H1 (cell line): ENCODE measurements at regions not wholly inside any gene's neighbourhood (a gene's known extent, or its start where the extent isn't known, plus 50 kb on each side); places are given as distances from the start of the nearest gene placed in this dataset.

Experiments
- CTCF ChIA-PET: fragments of 300-600 bp; sonication (Branson Sonifier 250); formaldehyde crosslinking; loops from one replicate; lab custom pipeline; 2021; ENCODE audit not compliant: partially characterized antibody; lab: Charles Lee
- POLR2A ChIA-PET: fragments of 300-600 bp; sonication (Branson Sonifier 250); formaldehyde crosslinking; loops from one replicate; lab custom pipeline; 2021; ENCODE audit warnings: inconsistent platforms; ENCODE audit not compliant: partially characterized antibody; lab: Charles Lee
- DNase-seq, 2 experiments: peaks; one replicate each; pipeline versions ENCODE4 v3.0.0 to v3.0.0-alpha.2; 2010 to 2022; ENCODE audit warnings: low spot score in 2 of 2, low read depth in 1 of 2, mixed read lengths in 1 of 2
- FAIRE-seq: peaks from 2 replicates; lab custom pipeline; 2011; peaks lifted over from hg19 to GRCh38; lab: Jason Lieb, UNC
- H2AFZ ChIP-seq: 2 replicates; pipeline ENCODE4 v1.8.1; 2012; ENCODE audit warnings: low read length, inconsistent platforms
- H2AK5ac ChIP-seq: 2 replicates; pipeline ENCODE4 v1.6.1; 2013; ENCODE audit warnings: low read depth, low read length
- H2BK120ac ChIP-seq: replicated peaks from 2 replicates; pipeline ENCODE3; 2013; ENCODE audit warnings: low read depth, low read length, inconsistent platforms
- H2BK12ac ChIP-seq: 2 replicates; pipeline ENCODE4 v1.6.1; 2013; ENCODE audit warnings: low read depth, low read length
- H2BK15ac ChIP-seq: 2 replicates; pipeline ENCODE4 v1.6.1; 2013; ENCODE audit warnings: low read length
- H2BK20ac ChIP-seq: 2 replicates; pipeline ENCODE4 v1.6.1; 2013; ENCODE audit warnings: low read length
- H2BK5ac ChIP-seq: 2 replicates; pipeline ENCODE4 v1.6.1; 2013; ENCODE audit warnings: low read depth, low read length
- H3K14ac ChIP-seq: 2 replicates; pipeline ENCODE4 v1.6.1; 2013; ENCODE audit warnings: inconsistent platforms; ENCODE audit not compliant: insufficient read length
- H3K18ac ChIP-seq: 2 replicates; pipeline ENCODE4 v1.6.1; 2013; ENCODE audit warnings: low read length; ENCODE audit errors: extremely low read depth
- H3K23ac ChIP-seq: 2 replicates; pipeline ENCODE4 v1.6.1; 2013; ENCODE audit warnings: inconsistent platforms; ENCODE audit not compliant: insufficient read length
- H3K23me2 ChIP-seq: 2 replicates; pipeline ENCODE4 v1.6.1; 2013; ENCODE audit warnings: low read depth, low read length
- H3K27ac ChIP-seq: 2 replicates; pipeline ENCODE4 v1.6.1; 2011; ENCODE audit warnings: low read depth, low read length, inconsistent platforms
- H3K27me3 ChIP-seq, 4 experiments: replicated peaks in 1 of 4; 1 replicate in 1 of 4; 2 replicates in 3 of 4; pipeline versions ENCODE4 v1.6.1 to v1.8.1; 2011 to 2013; ENCODE audit warnings: low read length in 3 of 4, mild to moderate bottlenecking in 3 of 4, inconsistent platforms in 2 of 4, mixed read lengths in 2 of 4, moderate library complexity in 1 of 4; ENCODE audit not compliant: control insufficient read depth in 3 of 4, insufficient read depth in 3 of 4; ENCODE audit errors: extremely low read depth in 1 of 4
- H3K36me3 ChIP-seq, 4 experiments: 2 replicates each; pipeline versions ENCODE4 v1.6.1 to v1.8.1; 2011 to 2013; ENCODE audit warnings: mild to moderate bottlenecking in 4 of 4, low read length in 3 of 4, moderate library complexity in 2 of 4, control low read depth in 1 of 4, inconsistent platforms in 1 of 4; ENCODE audit not compliant: insufficient read depth in 4 of 4, control insufficient read depth in 2 of 4
- H3K4ac ChIP-seq: replicated peaks from 2 replicates; pipeline ENCODE3; 2013; ENCODE audit warnings: low read length, low read depth, mixed read lengths, inconsistent platforms; ENCODE audit not compliant: insufficient read length
- H3K4me1 ChIP-seq, 4 experiments: replicated peaks in 1 of 4; 1 replicate in 1 of 4; 2 replicates in 3 of 4; pipeline versions ENCODE4 v1.6.1 to v1.8.1; 2011 to 2013; ENCODE audit warnings: low read length in 3 of 4, inconsistent platforms in 2 of 4, mixed read lengths in 1 of 4; ENCODE audit not compliant: insufficient read depth in 4 of 4, control insufficient read depth in 3 of 4
- H3K4me2 ChIP-seq, 2 experiments: 2 replicates each; pipeline versions ENCODE4 v1.6.1 to v1.8.1; 2011 to 2013; ENCODE audit warnings: low read depth in 2 of 2, low read length in 2 of 2, control low read depth in 1 of 2, inconsistent platforms in 1 of 2, mild to moderate bottlenecking in 1 of 2; ENCODE audit not compliant: insufficient read depth in 1 of 2
- H3K4me3 ChIP-seq, 4 experiments: fragments of 200-600, 300-600 bp in 1 of 4; sonication (generic), shearing (Covaris generic), sonication (Bioruptor Twin) in 1 of 4; 2 replicates each; pipeline versions ENCODE4 v1.5.1 to v1.8.1; 2011 to 2016; ENCODE audit warnings: low read length in 4 of 4, low read depth in 3 of 4, control low read depth in 2 of 4, inconsistent platforms in 2 of 4, mild to moderate bottlenecking in 2 of 4, mixed read lengths in 1 of 4, moderate library complexity in 1 of 4; ENCODE audit not compliant: insufficient read depth in 2 of 4; ENCODE audit errors: extremely low read depth in 1 of 4
- H3K56ac ChIP-seq: replicated peaks from 2 replicates; pipeline ENCODE3; 2013; ENCODE audit warnings: low read depth, mild to moderate bottlenecking, mixed read lengths, low read length, inconsistent platforms; ENCODE audit not compliant: insufficient read length
- H3K79me1 ChIP-seq: 2 replicates; pipeline ENCODE4 v1.6.1; 2013; ENCODE audit warnings: low read depth, low read length, control low read depth
- H3K79me2 ChIP-seq, 2 experiments: 2 replicates each; pipeline versions ENCODE4 v1.6.1 to v1.8.1; 2012 to 2013; ENCODE audit warnings: low read length in 2 of 2, mild to moderate bottlenecking in 2 of 2, inconsistent platforms in 1 of 2; ENCODE audit not compliant: insufficient read depth in 2 of 2, control insufficient read depth in 1 of 2
- H3K9ac ChIP-seq, 4 experiments: replicated peaks in 1 of 4; 1 replicate in 1 of 4; 2 replicates in 3 of 4; pipeline versions ENCODE4 v1.6.1 to v1.8.1; 2011 to 2013; ENCODE audit warnings: low read depth in 3 of 4, low read length in 3 of 4, control low read depth in 2 of 4, mild to moderate bottlenecking in 2 of 4, moderate library complexity in 2 of 4, inconsistent platforms in 1 of 4; ENCODE audit errors: extremely low read depth in 1 of 4
- H3K9me3 ChIP-seq, 2 experiments: 2 replicates each; pipeline versions ENCODE4 v1.6.1 to v1.8.1; 2012 to 2013; ENCODE audit warnings: mild to moderate bottlenecking in 2 of 2, moderate library complexity in 2 of 2, control low read depth in 1 of 2, inconsistent platforms in 1 of 2, low read depth in 1 of 2, low read length in 1 of 2, mixed read lengths in 1 of 2; ENCODE audit not compliant: insufficient read depth in 2 of 2
- H4K20me1 ChIP-seq, 2 experiments: replicated peaks in 1 of 2; 2 replicates each; pipeline versions ENCODE3 to v1.8.1; 2011 to 2013; ENCODE audit warnings: inconsistent platforms in 2 of 2, low read length in 2 of 2, mild to moderate bottlenecking in 1 of 2; ENCODE audit not compliant: insufficient read depth in 2 of 2, control insufficient read depth in 1 of 2
- H4K5ac ChIP-seq: 2 replicates; pipeline ENCODE4 v1.6.1; 2013; ENCODE audit warnings: low read length, low read depth, mixed read lengths, inconsistent platforms; ENCODE audit not compliant: insufficient read length
- H4K8ac ChIP-seq: 2 replicates; pipeline ENCODE4 v1.8.0; 2013; ENCODE audit warnings: mild to moderate bottlenecking, moderate library complexity, low read length, inconsistent platforms; ENCODE audit not compliant: insufficient read depth; ENCODE audit errors: extremely low read depth
- H4K91ac ChIP-seq: replicated peaks from 2 replicates; pipeline ENCODE3; 2013; ENCODE audit warnings: low read length, mixed read lengths, inconsistent platforms; ENCODE audit not compliant: insufficient read length
- BACH1 ChIP-seq: IDR thresholded peaks from 2 replicates; pipeline ENCODE4 v1.6.1; 2012; ENCODE audit warnings: low read length, improper control_type of control experiment
- CREB1 ChIP-seq: IDR thresholded peaks from 2 replicates; pipeline ENCODE4 v1.6.1; 2012; ENCODE audit warnings: inconsistent platforms
- JUN ChIP-seq: IDR thresholded peaks from 2 replicates; pipeline ENCODE4 v1.6.1; 2011; ENCODE audit warnings: low read depth, mild to moderate bottlenecking, improper control_type of control experiment, low read length
- JUND ChIP-seq: IDR thresholded peaks from 2 replicates; pipeline ENCODE4 v1.6.1; 2011; ENCODE audit warnings: mild to moderate bottlenecking, improper control_type of control experiment, low read length
- KDM1A ChIP-seq: fragments of 200-600, 300-600 bp; sonication (generic); IDR thresholded peaks from 2 replicates; pipeline ENCODE4 v1.7.1; 2016; ENCODE audit warnings: mild to moderate bottlenecking, low read length, borderline replicate concordance
- MAFK ChIP-seq: IDR thresholded peaks from 2 replicates; pipeline ENCODE4 v1.6.1; 2012; ENCODE audit warnings: low read depth, mild to moderate bottlenecking, improper control_type of control experiment, low read length
- NANOG ChIP-seq: IDR thresholded peaks from 2 replicates; pipeline ENCODE4 v1.6.1; 2011; ENCODE audit warnings: low read length, low read depth, mild to moderate bottlenecking, inconsistent platforms; ENCODE audit not compliant: insufficient read depth, poor library complexity, severe bottlenecking
- PHF8 ChIP-seq: fragments of 200-600 bp; sonication (generic); conservative IDR thresholded peaks from 2 replicates; pipeline ENCODE4 v1.7.1; 2012; ENCODE audit warnings: low read depth, mild to moderate bottlenecking, inconsistent platforms, low read length, moderate library complexity
- RNF2 ChIP-seq: fragments of 200-900, 300-1000 bp; sonication (generic); IDR thresholded peaks from 2 replicates; pipeline ENCODE4 v1.7.1; 2016; ENCODE audit warnings: borderline replicate concordance, low read depth, mild to moderate bottlenecking, antibody characterized with exemption, low read length; ENCODE audit not compliant: poor library complexity, severe bottlenecking; ENCODE audit errors: missing control alignments
- SP1 ChIP-seq: IDR thresholded peaks from 2 replicates; pipeline ENCODE4 v1.6.1; 2011; ENCODE audit warnings: low read depth, low read length
- SP4 ChIP-seq: IDR thresholded peaks from 2 replicates; pipeline ENCODE4 v1.6.1; 2012; ENCODE audit warnings: low read length, inconsistent platforms
- TAF7 ChIP-seq: optimal IDR thresholded peaks from 2 replicates; pipeline ENCODE3; 2011; ENCODE audit warnings: low read depth, mild to moderate bottlenecking, inconsistent platforms, low read length, moderate library complexity, borderline replicate concordance
- TEAD4 ChIP-seq: IDR thresholded peaks from 2 replicates; pipeline ENCODE4 v1.6.1; 2012; ENCODE audit warnings: low read depth, low read length, inconsistent platforms, mixed read lengths
- WGBS, 2 experiments: shearing (Covaris generic) in 1 of 2; methylation state at CpG; one replicate each; pipeline versions ENCODE4 v1.1.6 to v1.1.7; 2013 to 2015; ENCODE audit warnings: low lambda C conversion rate in 2 of 2, mixed read lengths in 2 of 2, inconsistent platforms in 1 of 2, low coverage in 1 of 2, missing lambda C conversion rate in 1 of 2; ENCODE audit not compliant: insufficient replicate concordance in 2 of 2, insufficient coverage in 1 of 2, insufficient read length in 1 of 2; ENCODE audit errors: extremely low coverage in 1 of 2, missing lambda C conversion rate in 1 of 2; 5-methylcytosine and 5-hydroxymethylcytosine counted together

DNA sequence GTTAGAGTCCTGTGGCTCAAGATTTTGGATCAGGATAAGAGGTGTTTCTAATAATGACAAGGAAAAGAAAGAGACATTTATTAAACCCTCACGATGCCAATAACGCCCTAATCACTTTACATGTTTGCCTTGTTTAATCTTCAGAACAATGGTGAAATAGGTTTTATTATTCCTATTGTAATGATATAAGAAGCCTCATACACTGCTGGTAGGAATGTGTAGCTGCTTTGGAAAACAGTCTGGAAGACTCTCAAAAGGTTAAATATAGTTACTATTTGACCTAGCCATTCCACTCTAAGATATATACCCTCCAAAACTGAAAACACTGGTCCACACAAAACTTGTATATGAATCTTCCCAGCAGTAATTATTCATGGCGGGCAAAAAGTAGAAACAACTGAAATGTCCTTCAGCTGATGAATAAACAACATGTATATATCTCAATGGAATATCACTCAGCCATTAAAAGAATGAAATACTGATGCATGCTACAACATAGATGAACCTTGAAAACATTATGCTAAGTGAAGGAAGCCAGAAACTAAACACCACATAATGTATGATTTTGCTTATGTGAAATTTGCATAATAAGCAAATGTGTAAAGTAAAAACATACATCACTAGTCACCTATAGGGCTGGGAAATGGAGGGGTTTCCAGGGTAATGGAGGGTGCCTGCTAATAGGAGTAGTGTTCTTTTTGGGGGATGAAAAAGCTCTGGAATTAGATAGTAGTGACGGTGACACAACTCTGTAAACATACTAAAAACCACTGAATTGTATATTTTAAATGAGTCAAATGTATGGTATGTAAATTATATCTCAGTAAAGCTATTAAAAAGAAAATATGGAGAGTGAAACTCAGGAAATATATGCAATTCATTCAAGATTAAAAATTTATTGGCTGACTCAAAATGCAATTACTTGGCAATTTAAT, 76.9 kb upstream of the ANK3 start:
- ChIA-PET POLR2A (interaction anchor here (1.7 kb wide), 1 partner anchor 312 kb away, joined by 3 read pairs; the partner anchor contains the start of gene CDK1), CTCF (interaction anchor here (0.5 to 2.4 kb wide), 10 partner anchors 10 to 1691 kb away, joined by 3 to 10 read pairs (median 4); no protein-coding TSS in a partner anchor)
- no peak overlapping the region for H3K4me3 ChIP-seq
- no peak overlapping the region for H2BK15ac ChIP-seq
- H3K4ac ChIP-seq, result no peak overlapping the region
- H3K9me3 ChIP-seq, result no peaks in the 10 kb centered on the region
- H3K4me2 ChIP-seq, result no peak overlapping the region
- DNase-seq, result no peak
- H2AK5ac ChIP-seq, result no peak overlapping the region
- no peak overlapping the region for H4K8ac ChIP-seq
- H2BK20ac ChIP-seq, result no peak overlapping the region
- no peak overlapping the region for H2BK5ac ChIP-seq
- no peak overlapping the region for H3K27ac ChIP-seq
- FAIRE-seq, result no peak
- H4K91ac ChIP-seq, result no peak overlapping the region
- no peak overlapping the region for H3K56ac ChIP-seq
- H3K27me3 ChIP-seq, result no peaks in the 10 kb centered on the region
- 83% methylated on average over 4 of the region's 4 CpGs; no CpG with 5 or more reads in 1 of the 2 experiments for WGBS, 2 experiments
- no peak overlapping the region for H4K5ac ChIP-seq
- peaks cover 0 to 3% (median 0%) of the 10 kb centered on the region in 4 experiments; a peak in 1 of 7 replicates for H3K4me1 ChIP-seq
- no peaks in the 10 kb centered on the region for H3K79me1 ChIP-seq
- no peaks in the 10 kb centered on the region for H4K20me1 ChIP-seq
- H2BK12ac ChIP-seq, result no peak overlapping the region
- no peak overlapping the region for H2BK120ac ChIP-seq
- no peaks in the 10 kb centered on the region for H3K79me2 ChIP-seq
- H3K9ac ChIP-seq, result no peak overlapping the region
- H3K36me3 ChIP-seq, result no peaks in the 10 kb centered on the region
- no peak overlapping the region for H2AFZ ChIP-seq
- no peak overlapping the region for H3K23ac ChIP-seq
- H3K18ac ChIP-seq, result no peak overlapping the region
- no peak overlapping the region for H3K14ac ChIP-seq
- no peaks in the 10 kb centered on the region for H3K23me2 ChIP-seq
- TF ChIP-seq TAF7, result no peak
- TF ChIP-seq KDM1A, result no peak
- TF ChIP-seq JUND, result no peak
- no peak for TF ChIP-seq BACH1
- TF ChIP-seq SP4, result no peak
- TF ChIP-seq NANOG, result no peak
- no peak for TF ChIP-seq CREB1
- no peak for TF ChIP-seq JUN
- TF ChIP-seq SP1, result no peak
- TF ChIP-seq TEAD4, result no peak
- no peak for TF ChIP-seq RNF2
- no peak for TF ChIP-seq PHF8
- TF ChIP-seq MAFK, result no peak
